CD4-positive, alpha-beta T cell treated with Interleukin-15 for 4 hours (primary cell): ENCODE measurements at regions not wholly inside any gene's neighbourhood (a gene's known extent, or its start where the extent isn't known, plus 50 kb on each side); places are given as distances from the start of the nearest gene placed in this dataset.

Experiments used
- DNase-seq: peaks from one replicate; pipeline ENCODE4 v3.0.0-alpha.2; 2020; ENCODE audit warnings: low spot score

DNA sequence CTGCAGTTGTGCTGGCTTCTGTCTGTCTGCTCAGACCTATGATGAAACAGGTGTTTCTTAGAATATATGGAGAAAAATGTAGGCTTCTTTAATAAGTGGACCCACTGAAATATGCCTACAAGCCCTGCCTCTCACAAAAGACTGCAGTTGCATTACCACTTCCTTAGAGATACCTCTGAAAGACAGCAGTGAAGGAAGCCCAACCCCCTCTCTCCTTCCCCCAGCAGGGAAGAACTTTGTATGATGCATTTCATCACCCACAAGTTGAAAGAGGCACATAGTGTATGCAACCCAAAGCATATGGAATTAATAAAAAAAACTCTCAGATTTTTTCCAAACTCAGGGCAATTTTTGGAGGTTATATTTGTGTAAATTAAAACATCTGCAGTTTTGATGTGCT, 916.7 kb downstream of the TECRL start:
- no peak for DNase-seq

- DNase-seq, result no peak
Observed at GRCh38 chr4:63464393-63464792, 944.9 kb downstream of the TECRL start.

DNA sequence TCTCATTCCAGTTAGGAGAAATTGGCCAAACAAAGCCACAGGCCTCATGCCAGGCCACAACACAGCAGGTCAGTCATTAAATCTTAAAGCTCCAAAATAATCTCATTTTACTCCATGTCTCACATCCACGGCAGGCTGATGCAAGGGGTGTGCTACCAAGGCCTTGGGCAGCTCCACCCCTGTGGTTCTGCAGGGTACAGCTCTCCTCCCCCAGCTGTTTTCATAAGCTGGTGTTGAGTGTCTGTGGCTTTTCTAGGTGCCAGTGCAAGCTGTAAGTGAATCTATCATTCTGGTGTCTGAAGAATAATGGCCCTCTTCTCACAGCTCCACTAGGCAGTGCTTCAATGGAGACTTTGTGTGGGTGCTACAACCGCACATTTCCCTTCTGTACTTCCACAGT, 949.2 kb downstream of the TECRL start:
- DNase-seq, result no peak

DNA sequence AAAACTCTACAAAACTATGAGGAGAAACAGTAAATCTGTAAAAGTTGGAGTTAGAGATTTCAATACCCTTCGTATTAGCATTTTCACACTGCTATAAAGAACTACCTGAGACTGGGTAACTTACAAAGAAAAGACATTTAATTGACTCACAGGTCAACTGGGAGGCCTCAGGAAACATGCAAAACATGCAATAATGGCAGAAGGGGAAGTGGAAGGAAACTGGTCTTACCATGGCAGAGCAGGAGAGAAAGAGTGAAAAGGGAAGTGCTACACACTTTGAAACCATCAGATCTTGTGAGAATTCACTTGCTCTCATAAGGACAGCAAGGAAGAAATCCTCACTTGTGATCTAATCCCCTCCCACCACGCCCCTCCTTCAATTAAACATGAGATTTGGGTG, 949.9 kb downstream of the TECRL start:
- DNase-seq, result no peak

GRCh38 chr4:63458010-63458409, 951.2 kb downstream of the TECRL start:
- DNase-seq, result no peak

GRCh38 chr4:63440236-63440635, 969.0 kb downstream of the TECRL start:
- no peak for DNase-seq

GRCh38 chr4:63430105-63430504, 979.1 kb downstream of the TECRL start:
- no peak for DNase-seq

- no peak for DNase-seq
Observed at GRCh38 chr4:63396269-63396668, 1013.0 kb downstream of the TECRL start.

DNA sequence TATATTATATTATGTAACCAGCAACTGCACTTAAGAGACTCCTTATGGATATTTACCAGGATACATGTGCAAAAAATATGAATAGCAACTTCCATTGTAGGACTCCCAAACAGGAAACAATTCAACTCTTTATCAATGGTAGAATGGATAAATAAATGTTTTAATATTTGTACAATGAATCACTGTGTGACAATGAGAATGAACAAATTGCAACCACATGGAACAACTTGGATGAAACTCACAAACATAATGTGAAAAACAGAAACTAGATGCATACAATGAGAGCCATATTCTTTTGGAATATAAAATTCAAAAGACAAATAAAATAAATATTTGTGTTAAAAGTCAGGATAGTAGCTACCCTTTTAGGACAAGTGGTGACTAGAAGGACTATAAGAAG, 1015.7 kb downstream of the TECRL start:
- no peak for DNase-seq

DNA sequence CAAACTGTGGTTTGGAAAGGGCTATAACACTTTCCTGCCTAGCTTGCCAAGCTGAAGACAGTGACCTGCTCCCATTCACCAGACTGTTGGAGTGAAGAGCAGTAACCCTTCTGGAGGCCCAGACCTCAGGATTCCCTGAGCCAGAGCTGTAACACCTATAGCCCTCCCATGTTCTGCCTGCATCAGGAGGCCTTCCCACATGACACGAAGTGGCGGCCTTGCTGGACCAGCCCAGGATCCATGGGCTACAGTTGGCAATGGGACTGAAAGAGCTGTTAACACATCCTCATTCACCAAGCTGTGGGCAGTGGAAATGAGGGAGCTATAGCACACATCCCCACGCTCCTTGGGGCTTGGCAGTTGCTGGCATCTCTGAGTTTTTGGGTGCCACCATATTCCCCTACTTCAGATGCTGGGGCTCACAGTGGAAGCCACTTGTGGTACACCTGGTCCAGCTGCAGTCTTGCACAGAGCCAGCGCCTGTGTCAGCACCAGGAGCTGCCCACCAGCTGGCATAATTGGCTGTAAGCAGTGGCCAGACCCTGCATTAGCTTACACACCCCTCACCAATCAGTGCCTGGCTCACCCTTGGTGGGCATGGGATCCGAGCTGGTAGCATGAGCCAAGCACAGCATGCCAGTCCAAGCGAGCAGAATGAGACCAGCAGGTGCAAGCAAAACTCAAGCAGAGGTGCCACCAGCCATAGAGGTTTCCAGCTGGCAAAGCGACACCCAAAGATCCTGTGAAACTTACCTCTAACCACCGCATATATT, 1029.3 kb downstream of the TECRL start:
- DNase-seq, result no peak

GRCh38 chr4:63371001-63371400, 1038.2 kb downstream of the TECRL start:
- no peak for DNase-seq

DNA sequence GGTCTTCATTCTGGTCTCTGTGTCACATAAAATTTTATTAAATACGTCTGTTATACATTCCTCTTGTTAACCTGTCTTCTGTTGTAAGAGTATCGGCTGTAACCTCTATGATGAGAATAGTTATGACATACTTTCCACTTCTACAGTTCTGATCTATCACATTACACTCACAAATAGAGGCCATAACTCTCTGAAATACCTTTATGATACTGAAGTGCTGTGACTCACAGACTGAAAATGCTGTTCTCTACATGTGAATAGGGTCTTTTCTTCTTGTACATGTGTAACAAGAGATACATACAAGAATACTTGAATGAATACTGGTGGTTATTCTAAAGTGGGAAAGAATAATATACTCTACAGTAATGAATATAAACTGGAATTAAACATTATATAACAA, 1047.6 kb downstream of the TECRL start:
- no peak for DNase-seq

- DNase-seq, result no peak
Observed at GRCh38 chr4:63361066-63361465, 1048.2 kb downstream of the TECRL start.

GRCh38 chr4:63349674-63350025, 1059.6 kb downstream of the TECRL start:
- no peak for DNase-seq

DNA sequence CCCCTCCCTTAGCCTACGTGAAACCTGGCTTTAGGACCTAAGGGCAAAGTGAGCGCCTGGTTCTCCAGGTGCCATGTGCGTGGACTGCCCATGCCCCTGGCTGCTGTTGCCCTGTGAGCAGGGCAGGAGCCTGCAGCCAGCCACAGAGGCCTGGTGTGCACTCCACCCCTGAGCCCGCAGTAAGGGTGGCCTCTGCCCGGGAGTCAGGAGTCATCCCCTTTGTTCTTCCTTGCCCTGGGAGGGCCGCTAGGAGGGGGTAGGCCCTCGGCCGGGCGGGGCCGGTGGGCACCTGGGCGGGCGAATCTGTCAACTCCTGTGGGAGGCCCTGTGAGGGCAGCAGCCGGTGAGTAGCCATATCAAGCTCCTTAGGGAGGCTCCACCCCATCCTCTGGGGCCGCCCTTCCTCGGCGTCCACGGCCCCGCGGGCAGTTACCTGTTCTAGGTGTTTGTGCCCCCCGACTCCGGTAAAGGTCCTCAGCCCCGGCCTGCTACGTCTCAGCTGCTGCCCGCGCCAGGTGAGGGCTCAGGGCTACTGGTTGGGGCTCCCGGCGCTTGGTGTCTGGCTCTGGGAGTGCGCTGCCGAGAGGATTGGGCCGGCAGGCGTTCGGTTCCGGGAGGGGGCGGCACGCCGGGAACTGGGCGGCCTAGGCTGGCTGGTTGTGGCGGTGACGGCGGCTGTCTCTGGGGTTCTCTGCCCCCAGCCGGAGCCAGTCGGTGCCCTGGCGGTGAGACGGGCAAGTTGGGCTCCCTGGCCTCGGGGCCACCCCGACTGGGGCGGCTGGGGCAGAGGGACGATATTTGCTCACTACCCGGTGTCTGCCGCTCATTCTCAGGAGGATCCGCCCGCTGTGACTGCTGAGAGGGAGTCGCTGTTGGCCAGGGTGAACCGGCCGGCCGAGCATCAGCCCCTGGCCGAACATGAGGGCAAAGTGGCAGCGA, 1060.2 kb downstream of the TECRL start:
- DNase-seq, result no peak

GRCh38 chr4:63325140-63325539, 1084.1 kb downstream of the TECRL start:
- DNase-seq, result no peak

DNA sequence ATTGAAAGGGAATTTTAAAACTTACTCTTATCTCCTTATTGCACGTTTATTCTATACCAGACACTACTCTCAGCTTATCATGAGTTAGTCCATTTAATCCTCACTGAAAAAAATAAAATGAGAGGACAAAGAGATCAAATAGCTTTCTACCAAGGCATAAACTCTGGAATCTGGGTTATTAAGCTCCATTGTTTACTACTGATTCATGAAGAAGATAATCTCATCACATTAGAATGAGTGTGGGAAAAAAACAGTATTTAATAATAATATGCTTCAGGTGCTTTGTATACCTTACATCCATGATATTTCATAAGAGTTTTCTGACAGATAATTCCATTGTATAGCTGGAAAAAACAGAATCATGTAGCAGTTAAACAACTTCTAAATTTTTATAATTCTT, 1092.6 kb downstream of the TECRL start:
- no peak for DNase-seq

GRCh38 chr4:63315651-63316050, 1093.6 kb downstream of the TECRL start:
- DNase-seq, result no peak

DNA sequence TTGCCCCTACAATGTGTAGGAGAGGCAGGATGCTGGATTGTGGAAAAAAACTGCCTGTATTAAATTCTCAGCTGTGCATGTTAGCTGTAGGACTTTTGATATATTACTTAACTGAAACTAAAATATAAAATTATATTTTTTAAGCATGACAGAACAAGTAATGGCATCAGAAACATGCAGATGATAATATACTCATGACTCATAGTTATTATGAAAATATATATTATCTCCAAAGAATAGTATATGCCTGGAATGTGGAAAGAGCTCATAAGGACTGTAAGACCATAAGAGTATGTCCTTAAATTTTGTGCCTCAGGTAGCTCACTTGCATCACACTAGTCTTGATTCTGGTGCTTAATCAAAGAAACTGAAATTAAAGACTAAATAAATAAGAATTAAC, 1100.6 kb downstream of the TECRL start:
- DNase-seq, result no peak

- DNase-seq, result no peak
Observed at GRCh38 chr4:63302792-63303191, 1106.5 kb downstream of the TECRL start.

GRCh38 chr4:63302078-63302477, 1107.2 kb downstream of the TECRL start:
- DNase-seq, result no peak

GRCh38 chr4:63296773-63297172, 1112.5 kb downstream of the TECRL start:
- DNase-seq, result no peak

- no peak for DNase-seq
Observed at GRCh38 chr4:63275491-63275890, 1133.8 kb downstream of the TECRL start.
